ENCODE measurements at regions not wholly inside any gene's neighbourhood (a gene's known extent, or its start where the extent isn't known, plus 50 kb on each side); places are given as distances from the start of the nearest gene placed in this dataset.

DNA sequence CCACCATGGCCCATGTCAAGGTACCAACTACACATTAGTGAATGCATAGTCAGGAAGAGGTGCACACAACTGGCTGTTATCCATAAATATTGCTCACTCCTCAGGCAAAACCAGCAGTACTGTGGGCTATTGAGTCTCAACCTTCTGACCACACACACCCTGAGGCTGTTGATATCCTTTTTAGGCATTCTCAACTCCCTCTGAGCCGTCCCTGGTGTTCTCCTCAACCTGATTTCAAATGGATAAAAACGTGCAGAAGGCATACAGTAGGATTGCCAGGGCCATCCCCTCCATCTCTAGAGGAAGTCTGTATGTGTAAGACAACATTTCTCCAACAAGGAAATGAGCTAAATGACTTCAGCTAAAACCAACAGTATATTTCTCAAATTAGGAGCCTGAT, 98.7 kb upstream of the KLHL13 start:
- Histone ChIP-seq H3K4me3 (no peak overlapping the region), H3K27ac (no peak overlapping the region)
- WGBS (ENCODE audit: insufficient coverage, low coverage, low lambda C conversion rate, missing lambda C conversion rate): 44% methylated on average over 2 of the region's 2 CpGs

DNA sequence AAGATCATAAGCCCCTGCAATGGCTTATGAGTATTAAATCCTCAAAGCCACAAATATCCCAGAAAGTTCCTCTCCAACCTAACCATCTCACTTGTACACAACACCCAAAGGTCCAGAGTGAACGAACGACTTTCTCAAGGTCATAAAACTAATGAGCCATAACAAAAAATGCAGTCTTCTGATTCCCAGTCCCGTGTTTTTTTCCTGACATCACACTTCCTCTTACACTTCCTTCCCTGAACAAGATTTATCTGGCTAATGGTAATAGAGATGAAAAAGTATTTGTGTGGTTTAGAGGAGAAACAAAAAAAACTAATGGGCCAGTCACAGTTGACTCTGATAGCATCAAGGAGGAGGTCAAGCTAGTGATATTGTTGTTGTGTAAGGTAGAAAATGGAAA, 99.5 kb upstream of the KLHL13 start:
- H3K27me3 ChIP-seq: no peaks in the 10 kb centered on the region
- 18% methylated on average over 3 of the region's 3 CpGs for WGBS (ENCODE audit: insufficient coverage, low coverage, low lambda C conversion rate, missing lambda C conversion rate)
- no peak for DNase-seq
- no peaks in the 10 kb centered on the region for H3K36me3 ChIP-seq
- H3K9me3 ChIP-seq: no peaks in the 10 kb centered on the region
- no peak overlapping the region for H3K4me3 ChIP-seq
- no peaks in the 10 kb centered on the region for H3K4me1 ChIP-seq
- intact Hi-C loops (cut with DNase I): no loop called here
- peak in 1 of 4 donors; percentile 20 for ATAC-seq
- TF ChIP-seq, protein P1, sequence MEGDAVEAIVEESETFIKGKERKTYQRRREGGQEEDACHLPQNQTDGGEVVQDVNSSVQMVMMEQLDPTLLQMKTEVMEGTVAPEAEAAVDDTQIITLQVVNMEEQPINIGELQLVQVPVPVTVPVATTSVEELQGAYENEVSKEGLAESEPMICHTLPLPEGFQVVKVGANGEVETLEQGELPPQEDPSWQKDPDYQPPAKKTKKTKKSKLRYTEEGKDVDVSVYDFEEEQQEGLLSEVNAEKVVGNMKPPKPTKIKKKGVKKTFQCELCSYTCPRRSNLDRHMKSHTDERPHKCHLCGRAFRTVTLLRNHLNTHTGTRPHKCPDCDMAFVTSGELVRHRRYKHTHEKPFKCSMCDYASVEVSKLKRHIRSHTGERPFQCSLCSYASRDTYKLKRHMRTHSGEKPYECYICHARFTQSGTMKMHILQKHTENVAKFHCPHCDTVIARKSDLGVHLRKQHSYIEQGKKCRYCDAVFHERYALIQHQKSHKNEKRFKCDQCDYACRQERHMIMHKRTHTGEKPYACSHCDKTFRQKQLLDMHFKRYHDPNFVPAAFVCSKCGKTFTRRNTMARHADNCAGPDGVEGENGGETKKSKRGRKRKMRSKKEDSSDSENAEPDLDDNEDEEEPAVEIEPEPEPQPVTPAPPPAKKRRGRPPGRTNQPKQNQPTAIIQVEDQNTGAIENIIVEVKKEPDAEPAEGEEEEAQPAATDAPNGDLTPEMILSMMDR (IDR thresholded peaks at IDR 0.05): no peak
- no peak for TF ChIP-seq POLR2A (IDR thresholded peaks at IDR 0.05)
- H3K27ac ChIP-seq: no peak overlapping the region

More for the DNA sequence above, 98.7 kb upstream of the KLHL13 start:
- DNase-seq (no peak), ATAC-seq (no peak)
- H3K4me1 ChIP-seq: no peaks in the 10 kb centered on the region
- no peaks in the 10 kb centered on the region for H3K36me3 ChIP-seq
- intact Hi-C loops (cut with DNase I): no loop called here
- no peaks in the 10 kb centered on the region for H3K9me3 ChIP-seq
- TF ChIP-seq, protein P1 (IDR thresholded peaks at IDR 0.05): no peak
- no peak for TF ChIP-seq POLR2A (IDR thresholded peaks at IDR 0.05)
- no peaks in the 10 kb centered on the region for H3K27me3 ChIP-seq

- Histone ChIP-seq H3K36me3 (no peaks in the 10 kb centered on the region), H3K4me3 (no peak overlapping the region), H3K4me1 (no peaks in the 10 kb centered on the region), H3K27ac (no peak overlapping the region), H3K9me3 (no peaks in the 10 kb centered on the region), H3K27me3 (no peaks in the 10 kb centered on the region)
- ATAC-seq: peak; percentile 64 to 91 (median 79)
- peak in 2 of 3 donors; percentile 51 to 57 for DNase-seq
- intact Hi-C loops (cut with DNase I): no loop called here
- TF ChIP-seq POLR2A (IDR thresholded peaks at IDR 0.05): no peak
- TF ChIP-seq, protein P1 (IDR thresholded peaks at IDR 0.05): no peak
- 22% methylated on average over 4 of the region's 5 CpGs for WGBS (ENCODE audit: insufficient coverage, low coverage, low lambda C conversion rate, missing lambda C conversion rate)
Measured at GRCh38 chrX:118216509-118216908, 99.9 kb upstream of the KLHL13 start.

- H3K36me3 ChIP-seq: no peaks in the 10 kb centered on the region
- peaks cover 0 to 2% of the 10 kb centered on the region in 2 donors for H3K27me3 ChIP-seq
- DNase-seq (no peak), ATAC-seq (no peak)
- H3K4me3 ChIP-seq: no peak overlapping the region
- 65% methylated on average over 5 of the region's 5 CpGs for WGBS (ENCODE audit: insufficient coverage, low coverage, low lambda C conversion rate, missing lambda C conversion rate)
- intact Hi-C loops (cut with DNase I): no loop called here
- H3K9me3 ChIP-seq: no peaks in the 10 kb centered on the region
- H3K27ac ChIP-seq: no peak overlapping the region
- TF ChIP-seq, protein P1 (IDR thresholded peaks at IDR 0.05): no peak
- no peak for TF ChIP-seq POLR2A (IDR thresholded peaks at IDR 0.05)
- no peaks in the 10 kb centered on the region for H3K4me1 ChIP-seq
Measured at GRCh38 chrX:118218079-118218478, 101.5 kb upstream of the KLHL13 start.

DNA sequence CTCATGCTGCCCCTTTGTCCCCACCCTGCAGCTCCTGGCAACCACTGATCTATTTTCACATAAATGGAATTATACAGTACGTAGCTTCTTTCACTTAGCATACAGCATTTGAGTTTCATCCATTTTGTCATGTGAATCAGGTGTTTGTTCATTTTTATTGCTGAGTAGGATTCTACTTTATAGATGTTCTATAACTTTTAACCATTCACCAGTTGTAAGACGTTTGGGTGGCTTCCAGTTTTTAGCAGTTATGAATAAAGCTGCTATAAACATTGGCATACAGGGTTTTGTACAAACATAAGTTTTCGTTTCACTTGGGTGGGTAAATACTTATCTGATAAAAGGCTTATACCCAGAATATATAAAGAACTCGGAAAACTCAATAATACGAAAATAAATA, 102.3 kb upstream of the KLHL13 start:
- H3K27ac ChIP-seq: no peak overlapping the region
- ATAC-seq (no peak), DNase-seq (no peak)
- H3K27me3 ChIP-seq: peaks cover 0 to 4% of the 10 kb centered on the region in 2 donors
- H3K9me3 ChIP-seq: no peaks in the 10 kb centered on the region
- no peak overlapping the region for H3K4me3 ChIP-seq
- no peaks in the 10 kb centered on the region for H3K4me1 ChIP-seq
- TF ChIP-seq, protein P1 (IDR thresholded peaks at IDR 0.05): no peak
- TF ChIP-seq POLR2A (IDR thresholded peaks at IDR 0.05): no peak
- no peaks in the 10 kb centered on the region for H3K36me3 ChIP-seq
- intact Hi-C loops (cut with DNase I): no loop called here
- WGBS (ENCODE audit: insufficient coverage, low coverage, low lambda C conversion rate, missing lambda C conversion rate): 55% methylated on average over 5 of the region's 5 CpGs

All from right lobe of liver (tissue), 6 donors.